ENCODE measurements at regions not wholly inside any gene's neighbourhood (a gene's known extent, or its start where the extent isn't known, plus 50 kb on each side); places are given as distances from the start of the nearest gene placed in this dataset.
"Not testable (repeated sequence)": the region's sequence is repeated elsewhere in the genome, so short reads cannot be mapped to it uniquely, and the experiment has no call there.

GRCh38 chr15:31673263-31673662 lies 346.6 kb downstream of the KLF13 start:
- not testable (repeated sequence) for DNase-seq (ENCODE audit: low spot score)

- not testable (repeated sequence) for DNase-seq (ENCODE audit: low spot score)
Observed at GRCh38 chr15:31681529-31682259, 348.6 kb upstream of the CHRNA7 start.

- DNase-seq (ENCODE audit: low spot score): not testable (repeated sequence)
Observed at GRCh38 chr15:31687088-31687487, 343.2 kb upstream of the CHRNA7 start.

GRCh38 chr15:31696509-31696908 lies 333.8 kb upstream of the CHRNA7 start:
- not testable (repeated sequence) for DNase-seq (ENCODE audit: low spot score)

- not testable (repeated sequence) for DNase-seq (ENCODE audit: low spot score)
Observed at GRCh38 chr15:31705076-31705678, 325.1 kb upstream of the CHRNA7 start.

- not testable (repeated sequence) for DNase-seq (ENCODE audit: low spot score)
Observed at GRCh38 chr15:31707944-31708702, 322.2 kb upstream of the CHRNA7 start.

GRCh38 chr15:31708703-31709327 lies 321.5 kb upstream of the CHRNA7 start:
- not testable (repeated sequence) for DNase-seq (ENCODE audit: low spot score)

GRCh38 chr15:31709479-31709878 lies 320.8 kb upstream of the CHRNA7 start:
- DNase-seq (ENCODE audit: low spot score): not testable (repeated sequence)

- DNase-seq (ENCODE audit: low spot score): not testable (repeated sequence)
Observed at GRCh38 chr15:31710806-31711205, 319.5 kb upstream of the CHRNA7 start.

GRCh38 chr15:31715208-31715607 lies 315.1 kb upstream of the CHRNA7 start:
- not testable (repeated sequence) for DNase-seq (ENCODE audit: low spot score)

- not testable (repeated sequence) for DNase-seq (ENCODE audit: low spot score)
Observed at GRCh38 chr15:31718625-31719024, 311.7 kb upstream of the CHRNA7 start.

- not testable (repeated sequence) for DNase-seq (ENCODE audit: low spot score)
Observed at GRCh38 chr15:31719396-31720022, 310.8 kb upstream of the CHRNA7 start.

- DNase-seq (ENCODE audit: low spot score): not testable (repeated sequence)
Observed at GRCh38 chr15:31723019-31723418, 307.3 kb upstream of the CHRNA7 start.

- not testable (repeated sequence) for DNase-seq (ENCODE audit: low spot score)
Observed at GRCh38 chr15:31724903-31725302, 305.4 kb upstream of the CHRNA7 start.

- not testable (repeated sequence) for DNase-seq (ENCODE audit: low spot score)
Observed at GRCh38 chr15:31725619-31726018, 304.7 kb upstream of the CHRNA7 start.

- DNase-seq (ENCODE audit: low spot score): no peak
Observed at GRCh38 chr15:31727612-31728011, 302.7 kb upstream of the CHRNA7 start.

GRCh38 chr15:31732726-31733125 lies 297.6 kb upstream of the CHRNA7 start:
- no peak for DNase-seq (ENCODE audit: low spot score)

- no peak for DNase-seq (ENCODE audit: low spot score)
Observed at GRCh38 chr15:31733424-31733823, 296.9 kb upstream of the CHRNA7 start.

GRCh38 chr15:31740203-31740602 lies 290.1 kb upstream of the CHRNA7 start:
- DNase-seq (ENCODE audit: low spot score): no peak

GRCh38 chr15:31745841-31746240 lies 284.5 kb upstream of the CHRNA7 start:
- DNase-seq (ENCODE audit: low spot score): no peak

GRCh38 chr15:31752065-31752762 lies 278.1 kb upstream of the CHRNA7 start:
- DNase-seq (ENCODE audit: low spot score): no peak
